Central memory CD4-positive, alpha-beta T cell (primary cell): ENCODE measurements at regions not wholly inside any gene's neighbourhood (a gene's known extent, or its start where the extent isn't known, plus 50 kb on each side); places are given as distances from the start of the nearest gene placed in this dataset.

Experiments
- DNase-seq: peaks from one replicate; pipeline ENCODE4 v3.0.0; 2022

- no peak for DNase-seq
Observed at GRCh38 chrX:40310016-40310415, 212.3 kb upstream of the BCOR start.

GRCh38 chrX:40307871-40308270 is 210.1 kb upstream of the BCOR start:
- no peak for DNase-seq

GRCh38 chrX:40304115-40304514 is 206.4 kb upstream of the BCOR start:
- no peak for DNase-seq

- DNase-seq, result no peak
Observed at GRCh38 chrX:40303256-40304077, 205.7 kb upstream of the BCOR start.

- no peak for DNase-seq
Observed at GRCh38 chrX:40300286-40300890, 202.6 kb upstream of the BCOR start.

- DNase-seq, result no peak
Observed at GRCh38 chrX:40299641-40300046, 201.9 kb upstream of the BCOR start.

GRCh38 chrX:40298572-40299479 is 201.1 kb upstream of the BCOR start:
- DNase-seq, result no peak

- DNase-seq, result no peak
Observed at GRCh38 chrX:40298069-40298468, 200.3 kb upstream of the BCOR start.

GRCh38 chrX:40291553-40291952 is 193.8 kb upstream of the BCOR start:
- no peak for DNase-seq

GRCh38 chrX:40290517-40290916 is 192.8 kb upstream of the BCOR start:
- DNase-seq, result no peak

GRCh38 chrX:40285876-40286275 is 188.1 kb upstream of the BCOR start:
- DNase-seq, result no peak

GRCh38 chrX:40284852-40285251 is 187.1 kb upstream of the BCOR start:
- no peak for DNase-seq

- no peak for DNase-seq
Observed at GRCh38 chrX:40283981-40284380, 186.2 kb upstream of the BCOR start.

- DNase-seq, result no peak
Observed at GRCh38 chrX:40282946-40283660, 185.3 kb upstream of the BCOR start.

- no peak for DNase-seq
Observed at GRCh38 chrX:40282348-40282747, 184.6 kb upstream of the BCOR start.

- DNase-seq, result peak; percentile 24
Observed at GRCh38 chrX:40281336-40282005, 183.7 kb upstream of the BCOR start.

- no peak for DNase-seq
Observed at GRCh38 chrX:40279762-40280161, 182.0 kb upstream of the BCOR start.

- DNase-seq, result no peak
Observed at GRCh38 chrX:40279091-40279430, 181.3 kb upstream of the BCOR start.

GRCh38 chrX:40278340-40279090 is 180.8 kb upstream of the BCOR start:
- DNase-seq, result peak; percentile 70

GRCh38 chrX:40277672-40278071 is 179.9 kb upstream of the BCOR start:
- DNase-seq, result no peak

- DNase-seq, result no peak
Observed at GRCh38 chrX:40273356-40274050, 175.7 kb upstream of the BCOR start.
